ENCODE measurements at regions not wholly inside any gene's neighbourhood (a gene's known extent, or its start where the extent isn't known, plus 50 kb on each side); places are given as distances from the start of the nearest gene placed in this dataset.
"Not testable (repeated sequence)": the region's sequence is repeated elsewhere in the genome, so short reads cannot be mapped to it uniquely, and the experiment has no call there.

DNA sequence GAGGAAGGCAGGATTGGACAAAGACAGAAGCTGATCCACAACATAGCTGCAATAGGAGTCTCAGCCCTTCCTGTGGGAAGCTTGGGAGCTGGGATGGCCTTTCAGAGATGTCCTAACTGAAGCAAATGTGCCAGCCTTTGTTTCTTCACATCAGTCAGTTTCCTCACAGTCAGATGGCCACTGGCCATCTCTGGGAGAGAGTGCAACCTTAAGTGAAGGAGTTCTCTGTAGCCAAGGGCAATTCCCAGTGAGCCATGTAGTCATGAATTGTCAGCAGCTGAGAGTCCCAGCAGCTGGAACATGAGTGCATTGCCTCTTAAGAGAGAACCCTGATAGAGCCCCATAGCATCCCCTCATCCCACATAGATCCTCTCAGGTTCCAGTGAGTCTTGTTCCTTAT is 89.1 kb upstream of the LIFR start:
- DNase-seq: no peak

DNA sequence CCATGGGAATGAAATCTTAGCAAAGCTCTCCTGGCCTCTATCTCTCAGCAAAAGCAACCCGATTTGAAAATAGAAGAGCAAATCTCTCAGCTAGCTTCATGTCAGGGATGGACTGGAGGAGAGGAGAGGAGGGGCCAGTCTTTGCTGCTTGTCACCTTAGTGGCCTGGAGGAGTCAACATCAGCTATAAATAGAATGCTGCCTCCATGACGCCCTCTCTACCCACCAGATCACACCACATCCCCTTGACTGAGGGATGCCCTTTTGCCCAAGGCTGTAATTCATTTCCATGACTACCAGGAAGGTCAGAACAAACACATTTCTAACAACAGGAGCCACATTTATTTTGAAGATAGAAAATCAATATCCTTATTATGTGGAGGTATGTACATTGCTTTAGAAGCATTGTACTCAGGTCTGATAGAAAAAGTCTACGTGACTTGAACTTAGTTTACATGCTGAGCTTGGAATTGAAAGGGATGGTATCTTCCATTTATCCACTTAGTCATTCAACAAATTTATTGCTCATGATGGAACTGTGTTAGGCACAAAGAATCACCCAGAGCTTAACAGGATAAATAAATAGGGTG is 92.4 kb upstream of the LIFR start:
- no peak for DNase-seq

- no peak for DNase-seq
Observed at GRCh38 chr5:38650540-38650939, 94.1 kb upstream of the LIFR start.

- no peak for DNase-seq
Observed at GRCh38 chr5:38650946-38651345, 94.5 kb upstream of the LIFR start.

DNA sequence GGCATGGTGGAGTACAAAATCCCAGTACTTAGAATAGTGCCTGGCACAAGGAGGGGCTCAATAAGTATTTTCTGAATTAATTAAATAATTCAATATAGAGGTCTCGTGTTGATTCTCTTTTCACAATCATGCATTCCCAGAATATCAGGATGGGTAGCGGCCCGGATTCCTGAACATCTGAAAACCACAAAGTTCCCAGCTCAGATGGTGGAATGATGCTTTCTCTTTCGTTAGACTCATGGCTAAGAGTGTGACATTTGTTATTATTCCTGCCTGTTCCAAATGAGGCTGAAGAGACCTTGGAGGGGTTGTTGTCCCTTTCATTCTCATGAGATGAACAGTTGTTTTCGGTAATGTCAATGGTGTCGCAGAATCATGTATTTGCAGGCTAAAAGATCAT is 95.4 kb upstream of the LIFR start:
- DNase-seq: no peak

DNA sequence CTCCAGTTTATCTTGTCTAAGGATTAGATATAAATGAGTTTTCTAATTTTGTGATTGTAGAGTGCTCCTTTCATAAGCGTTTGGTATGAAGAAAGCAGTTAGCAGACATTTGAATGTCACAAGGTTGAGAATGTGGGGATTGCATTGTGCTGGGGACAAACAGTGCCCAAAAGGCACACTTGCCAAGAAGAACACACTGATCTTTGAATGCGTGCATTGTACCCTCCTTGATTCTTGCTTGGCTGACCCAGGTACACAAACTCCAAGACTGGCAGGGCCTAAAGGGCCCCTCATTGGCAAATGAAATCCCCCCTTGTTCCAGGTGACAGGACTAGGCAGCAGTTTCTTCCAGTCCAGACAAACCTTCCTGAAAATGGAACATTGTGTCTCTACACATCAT is 96.9 kb upstream of the LIFR start:
- DNase-seq: no peak

DNA sequence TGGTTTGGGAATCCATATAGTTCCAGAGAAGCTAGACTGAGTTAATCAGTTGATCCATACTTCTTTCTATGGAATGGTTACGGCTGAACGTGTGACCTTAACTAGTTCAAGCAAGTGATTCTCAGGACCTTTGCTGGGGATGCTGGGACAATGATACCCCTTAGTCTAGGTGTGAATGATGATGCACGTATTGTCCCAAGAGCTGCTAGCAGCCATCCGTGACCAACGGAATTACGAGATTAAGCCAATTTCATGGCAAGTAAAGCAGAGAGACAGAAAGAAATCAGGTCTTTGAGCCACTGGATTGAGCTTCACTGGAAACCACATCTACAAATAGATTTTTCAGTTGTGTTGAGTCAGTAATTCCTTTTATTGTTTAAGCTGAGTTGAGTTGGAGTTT is 99.2 kb upstream of the LIFR start:
- no peak for DNase-seq

GRCh38 chr5:38656568-38656967 is 100.1 kb upstream of the LIFR start:
- DNase-seq: no peak

DNA sequence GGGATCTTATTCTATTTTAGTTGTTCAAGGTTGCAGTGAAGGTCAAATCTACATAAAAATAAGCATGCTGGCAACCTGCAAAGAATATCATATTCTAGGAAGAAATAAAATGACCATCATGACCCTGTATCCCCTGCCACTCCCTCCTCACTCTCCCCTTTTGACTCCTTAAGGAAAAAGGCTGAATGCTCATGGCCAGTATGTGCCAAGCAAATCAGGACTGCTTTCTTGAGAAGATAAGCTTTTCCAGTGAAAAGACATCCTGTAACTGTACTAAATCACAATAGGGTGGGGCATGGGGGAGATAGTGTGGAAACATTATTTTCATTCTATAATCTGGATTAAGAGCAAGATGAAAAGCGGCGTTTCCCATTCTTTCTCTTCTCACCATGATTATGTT is 100.6 kb upstream of the LIFR start:
- no peak for DNase-seq

GRCh38 chr5:38660194-38660668 is 103.8 kb upstream of the LIFR start:
- DNase-seq: no peak

- no peak for DNase-seq
Observed at GRCh38 chr5:38662090-38662489, 105.6 kb upstream of the LIFR start.

DNA sequence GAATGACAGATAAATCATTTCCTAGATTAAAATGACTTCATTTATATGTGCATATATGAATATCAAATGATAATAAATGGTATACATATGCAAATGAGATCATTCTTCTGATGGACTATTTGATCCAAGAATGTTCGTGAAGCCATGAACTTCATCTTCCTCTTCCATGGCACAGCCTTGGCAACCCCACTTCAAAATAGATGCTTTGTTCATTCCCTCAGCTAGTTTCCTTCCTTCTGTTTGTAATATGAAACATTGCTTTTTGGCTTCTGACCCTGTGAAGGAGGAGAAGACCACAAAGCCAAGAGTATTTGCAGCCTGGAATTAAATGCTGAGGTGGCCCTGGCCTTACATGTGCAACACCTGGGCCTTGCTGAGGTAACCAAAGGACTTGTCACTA is 106.8 kb upstream of the LIFR start:
- DNase-seq: no peak

DNA sequence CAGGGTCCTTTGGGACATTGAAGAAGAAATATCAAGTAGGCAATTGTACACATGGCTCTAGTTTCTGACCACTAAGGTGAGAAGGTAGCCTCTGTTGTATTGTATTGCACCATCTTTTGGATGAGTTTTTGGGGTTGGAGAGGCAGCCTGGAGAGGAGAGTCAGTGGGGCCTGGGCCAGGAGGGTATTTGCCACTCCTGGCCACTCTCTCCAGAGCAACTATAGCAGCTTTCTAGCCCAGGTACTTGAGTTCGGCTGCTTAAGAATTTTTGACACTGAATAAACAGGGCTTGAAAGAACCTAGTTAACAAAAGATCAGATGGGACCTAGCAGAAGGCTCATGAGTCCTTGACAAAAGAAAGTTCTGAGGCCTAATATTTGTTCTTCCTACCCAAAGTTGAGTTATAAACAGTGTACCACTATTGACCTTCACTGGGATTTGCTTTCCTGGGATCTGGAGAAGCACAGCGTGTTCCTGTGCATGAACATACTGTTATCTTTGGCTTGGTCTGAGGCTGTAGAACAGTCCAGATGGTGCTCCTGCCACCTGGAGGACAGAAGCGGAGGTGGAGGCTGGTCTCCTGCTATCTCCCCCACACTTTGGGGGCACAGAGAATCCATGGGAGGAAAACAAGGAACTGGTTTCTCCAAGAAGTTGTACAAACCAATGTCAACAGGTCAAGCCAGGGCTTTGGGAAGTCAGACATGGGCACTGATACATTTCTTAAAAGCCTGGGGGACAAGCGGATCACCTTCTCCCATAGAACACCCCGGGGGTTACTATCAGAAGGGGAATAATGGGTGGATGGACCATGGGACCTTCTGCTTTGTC is 110.4 kb upstream of the LIFR start:
- DNase-seq: no peak

GRCh38 chr5:38667499-38667776 is 111.0 kb upstream of the LIFR start:
- DNase-seq: no peak

GRCh38 chr5:38669361-38669880 is 113.0 kb upstream of the LIFR start:
- DNase-seq: no peak

- no peak for DNase-seq
Observed at GRCh38 chr5:38670066-38670465, 113.6 kb upstream of the LIFR start.

GRCh38 chr5:38670878-38671277 is 114.4 kb upstream of the LIFR start:
- no peak for DNase-seq

GRCh38 chr5:38672059-38672788 is 115.8 kb upstream of the LIFR start:
- no peak for DNase-seq

DNA sequence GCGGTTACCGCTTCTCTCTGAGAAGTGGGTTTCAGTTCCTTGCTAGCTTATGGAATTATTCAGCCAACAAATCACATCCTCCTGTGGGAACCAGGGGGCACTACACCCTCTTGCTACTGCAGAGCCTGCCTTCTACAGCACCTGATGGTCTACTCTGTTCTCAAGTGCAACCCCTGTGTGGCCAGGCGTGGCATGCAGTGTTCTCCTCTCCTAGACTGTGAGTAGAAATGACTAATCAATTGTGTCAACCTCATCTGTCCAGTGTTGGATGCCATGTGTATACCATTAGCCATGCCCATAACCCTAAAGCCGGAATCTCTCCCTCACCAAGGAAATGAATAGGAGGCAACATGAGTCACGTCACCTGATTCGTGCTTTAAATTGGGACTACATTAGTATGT is 117.2 kb upstream of the LIFR start:
- DNase-seq: no peak

- DNase-seq: no peak
Observed at GRCh38 chr5:38675443-38675842, 119.0 kb upstream of the LIFR start.

DNA sequence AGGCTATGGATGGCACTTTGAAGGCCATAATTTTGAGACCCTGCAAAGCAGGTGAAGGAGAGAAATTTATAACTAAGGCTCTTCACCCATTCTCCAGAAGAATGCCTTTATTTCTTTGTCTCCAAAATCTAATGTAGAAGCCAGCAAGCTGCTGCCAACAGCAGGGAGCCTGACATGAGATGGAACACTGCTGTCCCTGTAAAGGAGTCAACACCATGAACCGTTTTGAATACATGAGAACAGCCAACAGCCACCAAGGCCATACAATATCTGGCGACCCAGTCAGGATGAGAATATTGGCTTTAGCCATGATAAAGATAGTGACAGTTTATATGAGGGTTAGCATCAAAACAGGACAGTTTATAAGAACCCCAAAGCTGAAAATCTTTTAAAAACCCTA is 121.2 kb upstream of the LIFR start:
- no peak for DNase-seq

DNA sequence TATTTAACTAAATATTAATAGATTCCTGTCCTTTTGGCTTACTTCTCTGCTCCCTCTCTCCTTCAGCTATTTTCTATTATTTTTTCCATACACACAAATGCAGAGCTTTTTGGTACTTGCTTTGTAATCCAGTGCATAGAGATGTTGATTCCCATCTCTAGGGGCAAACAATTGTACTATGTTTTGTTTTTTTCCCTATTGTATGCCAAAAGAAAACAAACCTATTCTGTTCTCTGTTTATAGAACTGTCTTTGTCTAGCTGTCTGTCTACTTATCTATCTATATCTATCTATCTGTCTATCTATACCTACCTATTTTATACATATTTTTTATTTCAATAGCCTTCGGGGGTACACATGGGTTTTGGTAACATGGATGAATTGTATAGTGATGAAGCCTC is 121.6 kb upstream of the LIFR start:
- no peak for DNase-seq

GRCh38 chr5:38678697-38679096 is 122.3 kb upstream of the LIFR start:
- not testable (repeated sequence) for DNase-seq
